H1 (cell line): ENCODE measurements at regions not wholly inside any gene's neighbourhood (a gene's known extent, or its start where the extent isn't known, plus 50 kb on each side); places are given as distances from the start of the nearest gene placed in this dataset.

Experiments used
- BACH1 ChIP-seq: IDR thresholded peaks from 2 replicates; pipeline ENCODE4 v1.6.1; 2012; ENCODE audit warnings: low read length, improper control_type of control experiment
- GABPA ChIP-seq: IDR thresholded peaks from 2 replicates; pipeline ENCODE4 v1.6.1; 2011; ENCODE audit warnings: mild to moderate bottlenecking, low read length, moderate library complexity, borderline replicate concordance; ENCODE audit not compliant: insufficient read depth
- KDM1A ChIP-seq: fragments of 200-600, 300-600 bp; sonication (generic); IDR thresholded peaks from 2 replicates; pipeline ENCODE4 v1.7.1; 2016; ENCODE audit warnings: mild to moderate bottlenecking, low read length, borderline replicate concordance
- POU5F1 ChIP-seq: IDR thresholded peaks from 2 replicates; pipeline ENCODE4 v1.6.1; 2011; ENCODE audit warnings: low read depth, mild to moderate bottlenecking, low read length, moderate library complexity
- SIX5 ChIP-seq: IDR thresholded peaks from 2 replicates; pipeline ENCODE4 v1.6.1; 2011; ENCODE audit warnings: mild to moderate bottlenecking, low read depth, low read length
- TEAD4 ChIP-seq: IDR thresholded peaks from 2 replicates; pipeline ENCODE4 v1.6.1; 2012; ENCODE audit warnings: low read depth, low read length, inconsistent platforms, mixed read lengths
- TF ChIP-seq, protein P1 (sequence below): IDR thresholded peaks from 2 replicates; pipeline ENCODE4 v1.6.1; 2012; ENCODE audit warnings: low read length, inconsistent platforms

- TF ChIP-seq BACH1 (no peak), POU5F1 (no peak), SIX5 (no peak), GABPA (no peak), TEAD4 (no peak), KDM1A (no peak)
- TF ChIP-seq, protein P1, sequence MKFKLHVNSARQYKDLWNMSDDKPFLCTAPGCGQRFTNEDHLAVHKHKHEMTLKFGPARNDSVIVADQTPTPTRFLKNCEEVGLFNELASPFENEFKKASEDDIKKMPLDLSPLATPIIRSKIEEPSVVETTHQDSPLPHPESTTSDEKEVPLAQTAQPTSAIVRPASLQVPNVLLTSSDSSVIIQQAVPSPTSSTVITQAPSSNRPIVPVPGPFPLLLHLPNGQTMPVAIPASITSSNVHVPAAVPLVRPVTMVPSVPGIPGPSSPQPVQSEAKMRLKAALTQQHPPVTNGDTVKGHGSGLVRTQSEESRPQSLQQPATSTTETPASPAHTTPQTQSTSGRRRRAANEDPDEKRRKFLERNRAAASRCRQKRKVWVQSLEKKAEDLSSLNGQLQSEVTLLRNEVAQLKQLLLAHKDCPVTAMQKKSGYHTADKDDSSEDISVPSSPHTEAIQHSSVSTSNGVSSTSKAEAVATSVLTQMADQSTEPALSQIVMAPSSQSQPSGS, result no peak
Measured at GRCh38 chr5:104913841-104914281, 1351.3 kb upstream of the NUDT12 start (continued).
